ENCODE measurements at regions not wholly inside any gene's neighbourhood (a gene's known extent, or its start where the extent isn't known, plus 50 kb on each side); places are given as distances from the start of the nearest gene placed in this dataset.

DNA sequence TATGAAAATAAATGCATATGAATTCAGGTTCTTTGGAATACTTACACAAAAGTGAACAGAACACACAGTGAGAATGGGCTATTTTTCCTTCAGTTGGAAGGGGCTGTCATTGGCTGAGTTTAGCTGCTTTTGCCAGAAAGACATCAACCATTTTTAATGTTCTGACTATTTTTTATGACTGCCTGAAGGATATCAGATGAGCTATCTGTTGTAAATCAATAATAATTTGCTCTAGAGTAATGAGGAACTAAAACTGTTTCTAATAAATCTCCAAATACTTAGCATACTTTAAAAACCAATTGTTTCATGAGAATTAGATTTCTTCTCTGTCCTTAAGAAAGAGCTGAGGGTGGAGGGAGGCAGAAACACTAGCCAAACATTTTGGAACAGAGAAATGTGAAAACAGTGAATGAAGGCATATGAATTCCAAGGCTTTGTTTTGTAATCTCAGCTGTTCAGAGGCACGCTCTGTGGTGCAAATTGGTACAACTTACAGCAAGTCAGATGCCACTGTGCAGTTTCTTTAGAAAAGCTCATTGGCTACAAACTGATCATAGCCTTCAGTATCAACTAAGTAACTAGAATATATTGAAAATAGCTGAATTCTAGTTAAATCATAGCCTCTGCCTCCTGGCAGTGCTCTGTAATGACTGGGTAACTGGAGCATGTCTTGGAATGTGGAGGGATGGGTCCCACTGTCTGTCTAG lies 228.9 kb upstream of the JAG1 start:
- H3K27ac Mint-ChIP-seq, result no peak overlapping the region
- no peaks in the 10 kb centered on the region for H3K4me1 Mint-ChIP-seq (ENCODE audit: low read depth)
- no peaks in the 10 kb centered on the region for H3K9me3 Mint-ChIP-seq
- no peak for DNase-seq
- H3K36me3 Mint-ChIP-seq (ENCODE audit: low read depth), result no peaks in the 10 kb centered on the region
- peaks cover 2% of the 10 kb centered on the region for H3K27me3 Mint-ChIP-seq (ENCODE audit: low read depth)
- CTCF ChIA-PET, result interaction anchor here (1.1 kb wide), 1 partner anchor 28 kb away, joined by 4 read pairs; no protein-coding TSS in a partner anchor
- H3K4me3 Mint-ChIP-seq, result no peak overlapping the region
- intact Hi-C loops (cut with micrococcal nuclease), result no loop called here

DNA sequence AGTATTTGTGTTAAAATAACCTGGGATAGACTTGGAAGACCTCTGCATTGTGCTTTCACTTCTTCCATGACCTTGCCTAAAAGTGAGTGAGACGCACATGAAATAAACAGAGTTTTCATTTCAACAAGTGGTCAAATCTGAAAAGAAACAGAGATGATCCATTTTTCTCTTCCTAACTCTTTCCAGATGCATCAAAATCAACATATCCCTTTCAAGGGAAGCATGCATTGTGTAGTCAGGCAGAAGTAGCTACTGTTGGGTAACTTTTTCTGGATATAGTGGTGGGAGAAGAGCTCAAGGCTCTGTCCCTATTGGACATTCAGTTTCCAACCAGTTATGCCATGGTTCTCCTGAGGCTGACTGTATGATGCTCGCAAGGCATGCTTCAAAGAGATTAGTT lies 233.0 kb upstream of the JAG1 start:
- Mint-ChIP-seq H3K9me3 (no peaks in the 10 kb centered on the region), H3K36me3 (ENCODE audit: low read depth) (no peaks in the 10 kb centered on the region), H3K4me1 (ENCODE audit: low read depth) (no peaks in the 10 kb centered on the region), H3K4me3 (no peak overlapping the region), H3K27ac (no peak overlapping the region), H3K27me3 (ENCODE audit: low read depth) (peaks cover 2% of the 10 kb centered on the region)
- intact Hi-C loops (cut with micrococcal nuclease), result no loop called here
- no peak for DNase-seq
- CTCF ChIA-PET, result no interaction called here

- Mint-ChIP-seq H3K9me3 (peaks cover 4% of the 10 kb centered on the region), H3K27me3 (ENCODE audit: low read depth) (no peaks in the 10 kb centered on the region), H3K4me1 (ENCODE audit: low read depth) (no peaks in the 10 kb centered on the region), H3K4me3 (no peak overlapping the region), H3K27ac (no peak overlapping the region), H3K36me3 (ENCODE audit: low read depth) (no peaks in the 10 kb centered on the region)
- no peak for DNase-seq
- intact Hi-C loops (cut with micrococcal nuclease), result no loop called here
- CTCF ChIA-PET, result no interaction called here
These were observed 236.0 kb upstream of the JAG1 start for GRCh38 chr20:10909803-10910202.

DNA sequence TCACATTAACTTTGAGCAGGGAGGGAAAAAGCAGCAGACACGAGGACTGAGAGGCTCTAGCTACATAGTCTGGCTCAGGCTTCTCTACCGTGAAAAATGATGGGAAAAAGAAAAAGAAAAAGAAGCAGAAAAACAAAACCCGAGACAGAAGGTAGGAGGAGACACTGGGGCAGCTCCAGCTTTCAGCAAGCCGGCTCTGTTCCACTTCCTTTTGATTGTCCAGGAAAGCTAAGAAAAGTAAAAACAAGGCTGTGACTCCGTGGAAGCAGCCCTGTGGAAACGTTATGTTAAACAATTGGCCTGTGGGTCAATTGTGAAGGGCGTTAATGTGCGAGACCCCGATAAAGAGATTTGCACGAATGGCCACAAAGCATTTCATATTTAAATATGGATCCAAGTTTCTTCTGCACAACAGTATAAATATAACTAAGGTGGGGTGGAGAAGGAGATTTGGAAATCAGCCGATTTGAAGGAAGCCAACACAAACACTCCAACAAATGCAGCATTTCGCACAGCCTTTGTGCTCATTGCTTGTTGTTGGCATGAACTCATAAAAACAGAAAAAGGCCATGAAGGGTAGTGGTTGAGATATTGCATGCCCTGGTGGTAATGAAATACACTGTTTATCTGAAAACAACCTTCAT lies 236.9 kb upstream of the JAG1 start:
- CTCF ChIA-PET, result interaction anchor here (0.6 kb wide), 1 partner anchor 1291 kb away, joined by 5 read pairs; no protein-coding TSS in a partner anchor

GRCh38 chr20:10911298-10911697 lies 237.5 kb upstream of the JAG1 start:
- H3K27ac Mint-ChIP-seq, result no peak overlapping the region
- intact Hi-C loops (cut with micrococcal nuclease), result no loop called here
- CTCF ChIA-PET, result no interaction called here
- H3K27me3 Mint-ChIP-seq (ENCODE audit: low read depth), result no peaks in the 10 kb centered on the region
- H3K36me3 Mint-ChIP-seq (ENCODE audit: low read depth), result no peaks in the 10 kb centered on the region
- H3K9me3 Mint-ChIP-seq, result peaks cover 6% of the 10 kb centered on the region
- DNase-seq, result no peak
- no peak overlapping the region for H3K4me3 Mint-ChIP-seq
- no peaks in the 10 kb centered on the region for H3K4me1 Mint-ChIP-seq (ENCODE audit: low read depth)

More for the DNA sequence above, 236.9 kb upstream of the JAG1 start:
- DNase-seq, result no peak
- Mint-ChIP-seq H3K27ac (no peak overlapping the region), H3K36me3 (ENCODE audit: low read depth) (no peaks in the 10 kb centered on the region), H3K9me3 (peaks cover 6% of the 10 kb centered on the region), H3K27me3 (ENCODE audit: low read depth) (no peaks in the 10 kb centered on the region), H3K4me3 (no peak overlapping the region), H3K4me1 (ENCODE audit: low read depth) (no peaks in the 10 kb centered on the region)
- intact Hi-C loops (cut with micrococcal nuclease), result no loop called here

DNA sequence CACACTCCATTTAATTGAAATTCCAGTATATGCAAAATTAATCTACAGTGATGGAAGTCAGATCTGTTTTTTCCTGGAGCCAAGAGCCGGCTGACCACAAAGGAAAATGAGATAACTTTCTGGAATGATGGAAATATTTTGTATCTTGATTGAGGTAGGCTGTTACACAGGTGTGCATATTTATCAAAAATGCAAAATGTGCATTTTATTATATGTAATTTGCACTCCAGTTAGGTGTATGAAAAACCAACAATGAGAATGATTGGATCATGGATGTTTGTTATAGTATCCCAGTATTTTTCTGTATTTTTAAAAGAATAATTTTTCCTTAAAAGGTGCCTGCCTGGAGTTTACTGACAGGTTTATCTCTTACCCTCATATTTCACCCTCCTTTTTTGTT lies 242.0 kb upstream of the JAG1 start:
- Mint-ChIP-seq H3K36me3 (ENCODE audit: low read depth) (no peaks in the 10 kb centered on the region), H3K9me3 (peaks cover 9% of the 10 kb centered on the region), H3K27me3 (ENCODE audit: low read depth) (no peaks in the 10 kb centered on the region), H3K4me3 (no peak overlapping the region), H3K4me1 (ENCODE audit: low read depth) (no peaks in the 10 kb centered on the region), H3K27ac (no peak overlapping the region)
- CTCF ChIA-PET, result no interaction called here
- intact Hi-C loops (cut with micrococcal nuclease), result no loop called here
- DNase-seq, result no peak

GRCh38 chr20:10916312-10916711 lies 242.5 kb upstream of the JAG1 start:
- H3K4me1 Mint-ChIP-seq (ENCODE audit: low read depth), result no peaks in the 10 kb centered on the region

DNA sequence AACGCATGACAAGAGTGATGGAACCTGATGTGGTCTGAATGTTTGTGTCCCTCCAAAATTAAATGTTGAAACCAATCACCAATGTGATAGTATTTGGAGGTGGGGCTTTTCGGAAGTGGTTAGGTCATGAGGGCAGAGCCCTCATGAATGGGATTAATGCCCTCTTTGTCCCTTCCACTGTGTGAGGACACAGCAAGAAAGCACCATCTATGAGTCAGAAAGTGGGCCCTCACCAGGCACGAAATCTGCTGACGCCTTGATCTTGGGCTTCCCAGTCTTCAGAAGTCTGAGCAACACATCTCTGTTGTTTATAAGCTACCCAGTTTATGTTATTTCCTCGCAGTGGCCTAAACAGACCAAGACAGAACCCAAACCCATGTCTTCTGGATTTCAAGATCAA lies 244.0 kb upstream of the JAG1 start:
- no peaks in the 10 kb centered on the region for H3K27me3 Mint-ChIP-seq (ENCODE audit: low read depth)
- CTCF ChIA-PET, result no interaction called here

More at GRCh38 chr20:10916312-10916711, 242.5 kb upstream of the JAG1 start:
- H3K36me3 Mint-ChIP-seq (ENCODE audit: low read depth), result no peaks in the 10 kb centered on the region
- H3K27ac Mint-ChIP-seq, result no peak overlapping the region
- H3K4me3 Mint-ChIP-seq, result no peak overlapping the region
- CTCF ChIA-PET, result no interaction called here
- intact Hi-C loops (cut with micrococcal nuclease), result no loop called here
- peaks cover 9% of the 10 kb centered on the region for H3K9me3 Mint-ChIP-seq
- DNase-seq, result no peak
- H3K27me3 Mint-ChIP-seq (ENCODE audit: low read depth), result no peaks in the 10 kb centered on the region

DNA sequence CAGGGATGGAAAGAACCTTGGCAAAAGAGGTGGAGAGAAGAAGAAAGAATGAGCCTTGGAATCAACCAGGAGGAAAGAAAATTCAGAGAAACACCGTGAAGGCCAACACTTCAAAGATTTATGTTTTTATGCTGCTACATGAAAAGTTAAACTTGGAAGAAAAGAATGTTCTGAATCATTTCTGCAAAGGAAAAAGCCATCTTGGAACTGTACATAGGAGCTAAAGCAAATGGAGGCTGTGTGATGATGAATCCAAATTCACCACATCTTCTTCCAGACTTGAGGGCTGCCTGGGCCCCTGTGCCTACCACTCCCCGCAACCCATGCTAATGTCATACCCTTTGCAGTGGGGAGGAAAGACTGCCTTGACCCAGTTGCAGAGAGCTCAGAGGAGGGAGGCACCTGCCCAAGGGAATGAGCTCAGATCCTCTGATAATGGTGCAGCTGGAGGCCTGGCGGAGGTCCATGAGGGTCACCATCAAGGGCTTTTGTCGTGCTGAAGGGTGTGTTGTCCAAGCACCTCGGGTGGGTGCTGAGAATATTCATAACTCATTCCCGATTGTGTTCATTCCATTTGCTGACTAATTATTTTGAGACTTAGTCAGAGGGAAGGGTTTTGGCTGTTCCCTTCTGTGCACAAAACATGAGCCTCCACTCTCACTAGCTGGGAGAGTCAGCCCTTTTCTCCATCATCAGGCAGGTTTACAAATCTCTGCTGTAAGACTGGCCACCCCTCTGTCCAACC lies 245.8 kb upstream of the JAG1 start:
- CTCF ChIA-PET, result no interaction called here
- Mint-ChIP-seq H3K36me3 (ENCODE audit: low read depth) (no peaks in the 10 kb centered on the region), H3K4me3 (no peak overlapping the region), H3K27ac (no peak overlapping the region), H3K4me1 (ENCODE audit: low read depth) (no peaks in the 10 kb centered on the region), H3K27me3 (ENCODE audit: low read depth) (no peaks in the 10 kb centered on the region), H3K9me3 (peaks cover 7% of the 10 kb centered on the region)
- intact Hi-C loops (cut with micrococcal nuclease), result no loop called here
- no peak for DNase-seq

More for the DNA sequence above, 244.0 kb upstream of the JAG1 start:
- intact Hi-C loops (cut with micrococcal nuclease), result no loop called here
- DNase-seq, result no peak
- Mint-ChIP-seq H3K27ac (no peak overlapping the region), H3K4me1 (ENCODE audit: low read depth) (no peaks in the 10 kb centered on the region), H3K9me3 (peaks cover 9% of the 10 kb centered on the region), H3K36me3 (ENCODE audit: low read depth) (no peaks in the 10 kb centered on the region), H3K4me3 (no peak overlapping the region)

- CTCF ChIA-PET, result no interaction called here
- H3K4me1 Mint-ChIP-seq (ENCODE audit: low read depth), result no peaks in the 10 kb centered on the region
- no peak for DNase-seq
- H3K9me3 Mint-ChIP-seq, result peaks cover 3% of the 10 kb centered on the region
- H3K4me3 Mint-ChIP-seq, result no peak overlapping the region
- intact Hi-C loops (cut with micrococcal nuclease), result no loop called here
- no peak overlapping the region for H3K27ac Mint-ChIP-seq
- H3K36me3 Mint-ChIP-seq (ENCODE audit: low read depth), result no peaks in the 10 kb centered on the region
- no peaks in the 10 kb centered on the region for H3K27me3 Mint-ChIP-seq (ENCODE audit: low read depth)
These were observed 246.6 kb upstream of the JAG1 start for GRCh38 chr20:10920396-10920795.

DNA sequence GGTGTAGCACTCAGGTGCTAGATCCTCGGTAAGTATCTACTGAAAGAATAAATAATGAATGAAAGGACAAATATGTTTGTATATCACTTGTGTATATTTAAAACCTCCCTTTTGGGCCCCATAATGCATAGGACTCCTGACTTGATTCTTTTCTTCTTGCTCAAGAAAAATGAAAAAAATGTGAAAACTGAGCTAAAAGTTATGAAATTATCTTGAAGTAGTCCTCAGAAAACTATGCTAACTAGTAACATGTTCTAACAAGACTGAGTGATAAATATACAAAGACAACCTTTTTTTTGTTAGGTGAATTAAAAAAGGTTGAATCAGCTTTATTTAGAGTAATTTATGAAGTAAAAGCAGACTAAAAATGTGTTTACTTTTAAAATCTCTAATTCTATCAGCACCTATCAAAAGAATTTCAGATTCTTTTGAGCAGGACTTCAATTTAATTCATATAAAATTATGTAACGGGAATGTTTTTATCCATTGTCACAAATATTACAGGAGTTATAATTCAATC lies 247.8 kb upstream of the JAG1 start:
- Mint-ChIP-seq H3K9me3 (peaks cover 3% of the 10 kb centered on the region), H3K4me3 (no peak overlapping the region), H3K36me3 (ENCODE audit: low read depth) (no peaks in the 10 kb centered on the region), H3K27me3 (ENCODE audit: low read depth) (no peaks in the 10 kb centered on the region), H3K4me1 (ENCODE audit: low read depth) (no peaks in the 10 kb centered on the region), H3K27ac (no peak overlapping the region)
- DNase-seq, result no peak
- intact Hi-C loops (cut with micrococcal nuclease), result no loop called here
- CTCF ChIA-PET, result interaction anchor here (0.6 kb wide), 1 partner anchor 221 kb away, joined by 3 read pairs; no protein-coding TSS in a partner anchor

GRCh38 chr20:10922506-10922905 lies 248.7 kb upstream of the JAG1 start:
- H3K36me3 Mint-ChIP-seq (ENCODE audit: low read depth), result no peaks in the 10 kb centered on the region
- H3K27ac Mint-ChIP-seq, result no peak overlapping the region
- no peaks in the 10 kb centered on the region for H3K9me3 Mint-ChIP-seq
- no peaks in the 10 kb centered on the region for H3K4me1 Mint-ChIP-seq (ENCODE audit: low read depth)
- CTCF ChIA-PET, result no interaction called here
- H3K4me3 Mint-ChIP-seq, result no peak overlapping the region
- DNase-seq, result no peak
- H3K27me3 Mint-ChIP-seq (ENCODE audit: low read depth), result no peaks in the 10 kb centered on the region
- intact Hi-C loops (cut with micrococcal nuclease), result no loop called here

Measured in activated naive CD4-positive, alpha-beta T cell treated with anti-CD3 and anti-CD28 coated beads for 36 hours (primary cell).